GM23338 (cell line): ENCODE measurements at regions not wholly inside any gene's neighbourhood (a gene's known extent, or its start where the extent isn't known, plus 50 kb on each side); places are given as distances from the start of the nearest gene placed in this dataset.
A peak's percentile ranks its signal among the peaks of the same experiment; 100 is the strongest.

Experiments used
- ATAC-seq: fragments of 200-7000 bp; cut with Tn5 transposase; 3 replicates; pipeline ENCODE4 v1.9.1; 2020
- DNase-seq: peaks from one replicate; pipeline ENCODE4 v3.0.0-alpha.2; 2015; ENCODE audit warnings: low spot score
- H2AFZ ChIP-seq: fragments of 200-600 bp; sonication (generic); 2 replicates; pipeline ENCODE4 v1.8.0; 2016; ENCODE audit warnings: antibody characterized with exemption, mild to moderate bottlenecking, moderate library complexity
- H3F3A ChIP-seq: fragments of 200-600 bp; sonication (generic); replicated peaks from 2 replicates; pipeline ENCODE4 v1.8.0; 2017; ENCODE audit warnings: antibody characterized with exemption, mixed run types, low read depth
- H3K27ac ChIP-seq: fragments of 200-600 bp; sonication (generic); 2 replicates; pipeline ENCODE4 v1.6.1; 2016; ENCODE audit warnings: low read depth
- H3K27me3 ChIP-seq: fragments of 200-600 bp; sonication (generic); 2 replicates; pipeline ENCODE4 v1.8.0; 2016; ENCODE audit warnings: mild to moderate bottlenecking, mixed run types, moderate library complexity; ENCODE audit not compliant: insufficient read depth
- H3K36me3 ChIP-seq: fragments of 200-600 bp; sonication (generic); 2 replicates; pipeline ENCODE4 v1.8.0; 2016; ENCODE audit warnings: mild to moderate bottlenecking; ENCODE audit not compliant: insufficient read depth
- H3K4me1 ChIP-seq: fragments of 200-600 bp; sonication (generic); 2 replicates; pipeline ENCODE4 v1.8.0; 2016; ENCODE audit warnings: mild to moderate bottlenecking, moderate library complexity; ENCODE audit not compliant: insufficient read depth
- H3K4me2 ChIP-seq: fragments of 200-600 bp; sonication (generic); 2 replicates; pipeline ENCODE4 v1.7.1; 2017; ENCODE audit warnings: mixed run types
- H3K4me3 ChIP-seq: fragments of 200-600 bp; sonication (generic); 2 replicates; pipeline ENCODE4 v1.6.1; 2016; ENCODE audit warnings: mixed run types
- H3K79me2 ChIP-seq: fragments of 200-600 bp; sonication (generic); replicated peaks from 2 replicates; pipeline ENCODE4 v1.8.0; 2017; ENCODE audit warnings: mild to moderate bottlenecking; ENCODE audit not compliant: insufficient read depth
- H3K9me2 ChIP-seq: fragments of 200-600 bp; sonication (generic); 2 replicates; pipeline ENCODE4 v1.8.0; 2017; ENCODE audit not compliant: insufficient read depth
- H4K20me1 ChIP-seq: fragments of 200-600 bp; sonication (generic); replicated peaks from 2 replicates; pipeline ENCODE4 v1.8.0; 2017; ENCODE audit warnings: mild to moderate bottlenecking; ENCODE audit not compliant: insufficient read depth
- H3K27ac Mint-ChIP-seq: 2 replicates; pipeline ENCODE4 v1.8.0; 2020; ENCODE audit warnings: inconsistent platforms, mild to moderate bottlenecking, moderate library complexity, mixed read lengths
- H3K27me3 Mint-ChIP-seq: 3 replicates; pipeline ENCODE4 v1.8.0; 2022; ENCODE audit warnings: low read depth, mild to moderate bottlenecking, moderate library complexity, mixed read lengths, inconsistent platforms; ENCODE audit not compliant: insufficient read depth, poor library complexity
- H3K36me3 Mint-ChIP-seq: 3 replicates; pipeline ENCODE4 v1.8.0; 2021; ENCODE audit warnings: low read depth, mild to moderate bottlenecking, inconsistent platforms, moderate library complexity, mixed read lengths
- H3K4me1 Mint-ChIP-seq: 3 replicates; pipeline ENCODE4 v1.8.0; 2020; ENCODE audit warnings: mild to moderate bottlenecking, inconsistent platforms, mixed read lengths
- H3K4me3 Mint-ChIP-seq: 3 replicates; pipeline ENCODE4 v1.8.0; 2021; ENCODE audit warnings: moderate library complexity, mild to moderate bottlenecking, inconsistent platforms, mixed read lengths
- H3K9me3 Mint-ChIP-seq: 3 replicates; pipeline ENCODE4 v1.8.0; 2020; ENCODE audit warnings: moderate library complexity, mild to moderate bottlenecking, inconsistent platforms, mixed read lengths
- CREB1 ChIP-seq: fragments of 250-450 bp; sonication (Bioruptor Pico); IDR thresholded peaks from 2 replicates; pipeline ENCODE4 v1.5.0; 2020; ENCODE audit warnings: low read depth, mild to moderate bottlenecking, moderate library complexity
- ETS1 ChIP-seq: IDR thresholded peaks from 2 replicates; pipeline ENCODE4 v1.6.1; 2016; ENCODE audit warnings: antibody characterized with exemption
- EZH2 ChIP-seq: fragments of 200-600 bp; sonication (generic); IDR thresholded peaks from one replicate; pipeline ENCODE4 v1.8.0; 2017; ENCODE audit warnings: antibody characterized with exemption, mild to moderate bottlenecking, low read depth; ENCODE audit not compliant: unreplicated experiment
- REST ChIP-seq: IDR thresholded peaks from one replicate; pipeline ENCODE4 v1.6.1; 2018; ENCODE audit warnings: antibody characterized with exemption; ENCODE audit not compliant: unreplicated experiment
- STAT1 ChIP-seq: IDR thresholded peaks from one replicate; pipeline ENCODE4 v1.6.1; 2016; ENCODE audit warnings: antibody characterized with exemption; ENCODE audit not compliant: unreplicated experiment
- ZNF462 ChIP-seq: fragments of 250-450 bp; sonication (Bioruptor Pico); IDR thresholded peaks from 2 replicates; pipeline ENCODE4 v1.5.0; 2020; ENCODE audit warnings: mild to moderate bottlenecking, moderate library complexity

- TF ChIP-seq REST: no peak
- TF ChIP-seq STAT1: no peak
- TF ChIP-seq CREB1 (CRISPR knock-in tag): no peak
Observed at GRCh38 chr14:38003746-38004609, 203.7 kb upstream of the SSTR1 start (continued).

GRCh38 chr14:38004610-38004879 lies 203.2 kb upstream of the SSTR1 start:
- Mint-ChIP-seq H3K4me1 (peaks cover 35% of the 10 kb centered on the region), H3K27ac (no peak overlapping the region), H3K36me3 (peaks cover 5% of the 10 kb centered on the region; the same call in 2 of the 3 replicates), H3K9me3 (peaks cover 5% of the 10 kb centered on the region; the same call in 1 of the 3 replicates), H3K27me3 (no peaks in the 10 kb centered on the region), H3K4me3 (no peak overlapping the region)
- no peak for TF ChIP-seq EZH2
- TF ChIP-seq REST: no peak
- TF ChIP-seq ZNF462 (CRISPR knock-in tag): peak; percentile 55; the same call in 1 of the 2 replicates
- TF ChIP-seq ETS1: no peak
- TF ChIP-seq STAT1: no peak
- ATAC-seq (peak; percentile 54), DNase-seq (peak; percentile 44)
- Histone ChIP-seq H2AFZ (no peak overlapping the region), H3K27ac (no peak overlapping the region), H3K79me2 (no peaks in the 10 kb centered on the region), H3K4me2 (no peak overlapping the region), H4K20me1 (no peaks in the 10 kb centered on the region), H3K36me3 (no peaks in the 10 kb centered on the region), H3K27me3 (no peaks in the 10 kb centered on the region), H3K4me3 (no peak overlapping the region), H3F3A (no peaks in the 10 kb centered on the region; the same call in 1 of the 2 replicates), H3K4me1 (peaks cover 38% of the 10 kb centered on the region), H3K9me2 (no peaks in the 10 kb centered on the region)
